ENCODE measurements at regions not wholly inside any gene's neighbourhood (a gene's known extent, or its start where the extent isn't known, plus 50 kb on each side); places are given as distances from the start of the nearest gene placed in this dataset.

GRCh38 chr3:117129516-117129915 is 419.9 kb downstream of the TUSC7 start:
- TF ChIP-seq CHD2 (IDR thresholded peaks at IDR 0.05; ENCODE audit: low read length, partially characterized antibody) = no peak
- no peak for TF ChIP-seq CTCF (IDR thresholded peaks at IDR 0.05)
- TF ChIP-seq TAF1 (IDR thresholded peaks at IDR 0.05; ENCODE audit: borderline replicate concordance, low read depth, low read length) = no peak
- TF ChIP-seq MXI1 (IDR thresholded peaks at IDR 0.05; ENCODE audit: low read depth, low read length) = no peak
- TF ChIP-seq MAX (IDR thresholded peaks at IDR 0.05; ENCODE audit: low read depth) = no peak
- TF ChIP-seq GABPA (IDR thresholded peaks at IDR 0.05; ENCODE audit: low read depth) = no peak
- TF ChIP-seq EP300 (IDR thresholded peaks at IDR 0.05; ENCODE audit: borderline replicate concordance in 1 of 2, low read depth in 1 of 2, low read length in 1 of 2) = no peak
- TF ChIP-seq RXRA (IDR thresholded peaks at IDR 0.05; ENCODE audit: borderline replicate concordance, low read depth) = no peak
- TF ChIP-seq MEF2A (IDR thresholded peaks at IDR 0.05; ENCODE audit: borderline replicate concordance, low read depth) = no peak
- no peak for TF ChIP-seq ELF1 (IDR thresholded peaks at IDR 0.05)
- no peak for TF ChIP-seq POLR2AphosphoS5 (IDR thresholded peaks at IDR 0.05; ENCODE audit: low read depth, low read length)
- TF ChIP-seq USF2 (IDR thresholded peaks at IDR 0.05; ENCODE audit: borderline replicate concordance, low read depth, low read length) = no peak
